ENCODE measurements at regions not wholly inside any gene's neighbourhood (a gene's known extent, or its start where the extent isn't known, plus 50 kb on each side); places are given as distances from the start of the nearest gene placed in this dataset.

DNA sequence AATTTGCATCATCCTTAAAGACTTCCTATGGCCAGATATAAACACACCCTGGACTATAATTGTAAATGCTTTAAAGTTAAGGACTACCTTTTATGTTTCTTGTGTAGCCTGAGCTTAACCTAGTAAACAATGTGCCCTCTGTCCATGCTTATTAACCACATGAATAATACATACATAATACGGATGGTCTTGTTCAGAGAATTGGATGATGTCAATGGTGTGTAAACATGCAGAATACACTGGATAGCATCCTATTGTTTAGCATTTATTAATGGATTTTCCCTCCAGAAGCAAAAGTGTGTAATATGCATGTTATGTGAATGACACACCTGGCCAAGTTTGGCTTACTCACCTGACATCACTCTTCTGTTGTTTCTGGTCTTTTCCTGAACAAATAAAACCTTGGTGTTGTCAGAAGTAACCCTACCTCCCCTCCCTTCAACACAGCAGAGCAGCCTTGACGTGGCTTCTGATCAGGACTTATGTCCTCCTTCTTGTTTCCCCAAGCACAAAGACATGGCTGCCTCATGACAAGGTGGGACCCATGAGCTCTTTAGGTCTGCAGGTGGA, 517.9 kb downstream of the MTRR start:
- no peaks in the 10 kb centered on the region for H3K27me3 ChIP-seq (ENCODE audit: control insufficient read depth in 3 of 3, insufficient read depth in 3 of 3, low read length in 3 of 3)
- no peak overlapping the region for H3K27ac ChIP-seq (ENCODE audit: low read depth, low read length)
- peaks cover 0 to 3% (median 0%) of the 10 kb centered on the region in 3 donors for H3K9me3 ChIP-seq (ENCODE audit: control insufficient read depth in 3 of 3, low read length in 3 of 3)
- no peak overlapping the region for H3K9ac ChIP-seq (ENCODE audit: low read depth in 1 of 3, low read length in 3 of 3)
- H3K36me3 ChIP-seq (ENCODE audit: control insufficient read depth in 3 of 3, insufficient read depth in 3 of 3, low read length in 3 of 3), result no peaks in the 10 kb centered on the region
- H3K4me3 ChIP-seq (ENCODE audit: low read length in 3 of 3), result no peak overlapping the region
- H3K4me1 ChIP-seq (ENCODE audit: control insufficient read depth in 3 of 3, insufficient read depth in 3 of 3, low read length in 3 of 3), result no peaks in the 10 kb centered on the region

DNA sequence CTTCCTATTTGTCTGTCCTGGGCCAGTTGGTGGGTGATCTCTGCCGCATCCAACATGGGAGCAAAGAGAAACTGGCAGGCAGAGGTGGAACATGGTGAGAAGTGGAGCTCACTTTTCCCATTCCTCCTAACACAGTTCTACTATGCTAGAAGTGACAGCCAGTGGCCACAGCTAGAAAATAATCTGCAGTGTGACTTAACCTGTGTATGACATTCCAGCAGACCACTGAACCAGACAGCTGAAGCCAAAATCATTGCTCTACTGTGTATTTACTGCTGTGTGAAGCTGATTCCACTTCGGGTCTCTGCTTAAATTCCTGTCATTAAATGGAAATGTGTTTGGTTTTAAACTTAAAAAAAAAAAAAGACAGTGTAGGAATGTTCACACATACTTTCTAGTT, 523.0 kb downstream of the MTRR start:
- Histone ChIP-seq H3K4me3 (ENCODE audit: low read length in 3 of 3) (no peak overlapping the region), H3K27me3 (ENCODE audit: control insufficient read depth in 3 of 3, insufficient read depth in 3 of 3, low read length in 3 of 3) (no peaks in the 10 kb centered on the region), H3K36me3 (ENCODE audit: control insufficient read depth in 3 of 3, insufficient read depth in 3 of 3, low read length in 3 of 3) (no peaks in the 10 kb centered on the region), H3K9ac (ENCODE audit: low read depth in 1 of 3, low read length in 3 of 3) (no peak overlapping the region), H3K4me1 (ENCODE audit: control insufficient read depth in 3 of 3, insufficient read depth in 3 of 3, low read length in 3 of 3) (no peaks in the 10 kb centered on the region), H3K9me3 (ENCODE audit: control insufficient read depth in 3 of 3, low read length in 3 of 3) (no peaks in the 10 kb centered on the region), H3K27ac (ENCODE audit: low read depth, low read length) (no peak overlapping the region)

DNA sequence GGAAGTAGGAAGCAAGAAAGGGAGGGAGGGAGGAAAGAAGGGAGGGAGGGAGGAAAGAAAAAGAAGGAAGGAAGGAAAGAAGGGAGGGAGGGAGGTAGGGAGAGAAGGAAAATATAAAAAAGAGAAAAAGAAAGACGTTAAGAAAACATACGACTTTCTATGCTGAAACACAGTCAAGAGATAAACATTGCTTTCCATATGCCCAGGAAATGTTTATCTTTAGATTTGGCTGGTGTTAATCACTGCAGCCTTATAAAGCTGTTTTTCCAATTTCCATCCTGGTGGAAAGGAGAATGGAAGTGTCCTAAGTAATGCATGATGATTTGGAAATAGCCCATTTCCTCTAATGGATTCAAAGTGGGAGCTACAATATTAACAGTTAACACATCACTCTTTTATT, 524.3 kb downstream of the MTRR start:
- no peaks in the 10 kb centered on the region for H3K9me3 ChIP-seq (ENCODE audit: control insufficient read depth in 3 of 3, low read length in 3 of 3)
- H3K4me1 ChIP-seq (ENCODE audit: control insufficient read depth in 3 of 3, insufficient read depth in 3 of 3, low read length in 3 of 3), result no peaks in the 10 kb centered on the region
- no peak overlapping the region for H3K4me3 ChIP-seq (ENCODE audit: low read length in 3 of 3)
- H3K27me3 ChIP-seq (ENCODE audit: control insufficient read depth in 3 of 3, insufficient read depth in 3 of 3, low read length in 3 of 3), result no peaks in the 10 kb centered on the region
- no peaks in the 10 kb centered on the region for H3K36me3 ChIP-seq (ENCODE audit: control insufficient read depth in 3 of 3, insufficient read depth in 3 of 3, low read length in 3 of 3)
- H3K27ac ChIP-seq (ENCODE audit: low read depth, low read length), result no peak overlapping the region
- H3K9ac ChIP-seq (ENCODE audit: low read depth in 1 of 3, low read length in 3 of 3), result no peak overlapping the region

DNA sequence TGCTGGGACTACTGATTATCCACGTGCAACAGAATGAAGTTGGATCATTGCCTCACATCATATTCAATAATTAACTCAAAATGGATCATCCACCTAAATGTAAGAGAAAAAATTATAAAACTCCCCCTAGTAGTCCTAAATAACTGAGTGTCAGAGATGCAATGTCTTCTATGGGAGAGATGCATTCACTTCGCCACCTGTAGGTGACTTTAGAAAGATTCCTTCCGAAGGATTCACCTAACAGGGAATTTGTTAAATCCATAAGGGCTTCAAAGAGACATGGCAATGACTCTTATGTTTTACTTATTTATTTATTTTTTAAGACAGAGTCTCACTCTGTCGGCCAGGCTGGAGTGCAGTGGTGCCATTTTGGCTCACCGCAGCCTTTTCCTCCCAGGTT, 526.0 kb downstream of the MTRR start:
- Histone ChIP-seq H3K36me3 (ENCODE audit: control insufficient read depth in 3 of 3, insufficient read depth in 3 of 3, low read length in 3 of 3) (no peaks in the 10 kb centered on the region), H3K27me3 (ENCODE audit: control insufficient read depth in 3 of 3, insufficient read depth in 3 of 3, low read length in 3 of 3) (no peaks in the 10 kb centered on the region)

DNA sequence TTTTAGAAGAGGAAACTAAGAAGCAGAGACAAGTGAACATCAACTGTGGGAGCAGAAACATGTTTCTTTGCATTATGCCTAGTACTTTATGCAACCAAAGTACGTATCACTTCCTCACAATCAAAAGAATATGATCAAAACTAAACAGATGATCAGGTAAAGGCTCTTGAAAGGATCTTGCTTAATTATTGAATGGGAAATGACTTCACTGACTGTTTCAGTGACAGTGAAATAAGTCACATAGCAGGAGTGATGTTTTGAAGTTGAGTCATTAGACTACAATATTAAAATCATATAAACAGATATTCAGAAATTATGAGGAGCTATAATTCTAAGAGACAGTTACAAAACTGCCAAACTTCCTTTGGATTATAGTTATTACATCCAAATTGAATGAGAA, 527.3 kb downstream of the MTRR start:
- Histone ChIP-seq H3K9ac (ENCODE audit: low read depth in 1 of 3, low read length in 3 of 3) (no peak overlapping the region), H3K4me3 (ENCODE audit: low read length in 3 of 3) (no peak overlapping the region), H3K27me3 (ENCODE audit: control insufficient read depth in 3 of 3, insufficient read depth in 3 of 3, low read length in 3 of 3) (no peaks in the 10 kb centered on the region), H3K27ac (ENCODE audit: low read depth, low read length) (no peak overlapping the region), H3K4me1 (ENCODE audit: control insufficient read depth in 3 of 3, insufficient read depth in 3 of 3, low read length in 3 of 3) (no peaks in the 10 kb centered on the region), H3K9me3 (ENCODE audit: control insufficient read depth in 3 of 3, low read length in 3 of 3) (no peaks in the 10 kb centered on the region), H3K36me3 (ENCODE audit: control insufficient read depth in 3 of 3, insufficient read depth in 3 of 3, low read length in 3 of 3) (no peaks in the 10 kb centered on the region)

More for the DNA sequence above, 526.0 kb downstream of the MTRR start:
- Histone ChIP-seq H3K27ac (ENCODE audit: low read depth, low read length) (no peak overlapping the region), H3K9me3 (ENCODE audit: control insufficient read depth in 3 of 3, low read length in 3 of 3) (no peaks in the 10 kb centered on the region), H3K4me1 (ENCODE audit: control insufficient read depth in 3 of 3, insufficient read depth in 3 of 3, low read length in 3 of 3) (no peaks in the 10 kb centered on the region), H3K9ac (ENCODE audit: low read depth in 1 of 3, low read length in 3 of 3) (no peak overlapping the region), H3K4me3 (ENCODE audit: low read length in 3 of 3) (no peak overlapping the region)

DNA sequence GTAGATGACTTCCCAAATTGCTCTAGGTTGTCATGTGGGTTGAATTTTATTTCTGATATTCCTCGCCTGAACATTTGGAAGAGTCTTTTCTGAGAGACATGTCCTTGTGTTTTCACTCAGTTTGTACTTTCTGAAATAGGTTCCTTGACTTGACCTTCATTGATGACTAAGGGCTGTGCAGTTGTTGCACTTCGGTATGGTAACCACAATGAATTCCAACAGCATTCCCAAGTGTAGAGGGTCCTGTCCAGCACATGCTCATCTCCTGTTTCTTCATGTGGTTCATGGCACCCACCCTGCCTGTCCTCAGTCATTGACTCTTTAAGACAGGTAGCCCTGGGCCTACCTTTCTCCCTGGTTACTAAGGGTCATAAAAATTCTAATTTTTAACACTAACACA, 527.8 kb downstream of the MTRR start:
- Histone ChIP-seq H3K4me3 (ENCODE audit: low read length in 3 of 3) (no peak overlapping the region), H3K9me3 (ENCODE audit: control insufficient read depth in 3 of 3, low read length in 3 of 3) (no peaks in the 10 kb centered on the region), H3K9ac (ENCODE audit: low read depth in 1 of 3, low read length in 3 of 3) (no peak overlapping the region), H3K27me3 (ENCODE audit: control insufficient read depth in 3 of 3, insufficient read depth in 3 of 3, low read length in 3 of 3) (no peaks in the 10 kb centered on the region), H3K36me3 (ENCODE audit: control insufficient read depth in 3 of 3, insufficient read depth in 3 of 3, low read length in 3 of 3) (no peaks in the 10 kb centered on the region), H3K4me1 (ENCODE audit: control insufficient read depth in 3 of 3, insufficient read depth in 3 of 3, low read length in 3 of 3) (no peaks in the 10 kb centered on the region), H3K27ac (ENCODE audit: low read depth, low read length) (no peak overlapping the region)

DNA sequence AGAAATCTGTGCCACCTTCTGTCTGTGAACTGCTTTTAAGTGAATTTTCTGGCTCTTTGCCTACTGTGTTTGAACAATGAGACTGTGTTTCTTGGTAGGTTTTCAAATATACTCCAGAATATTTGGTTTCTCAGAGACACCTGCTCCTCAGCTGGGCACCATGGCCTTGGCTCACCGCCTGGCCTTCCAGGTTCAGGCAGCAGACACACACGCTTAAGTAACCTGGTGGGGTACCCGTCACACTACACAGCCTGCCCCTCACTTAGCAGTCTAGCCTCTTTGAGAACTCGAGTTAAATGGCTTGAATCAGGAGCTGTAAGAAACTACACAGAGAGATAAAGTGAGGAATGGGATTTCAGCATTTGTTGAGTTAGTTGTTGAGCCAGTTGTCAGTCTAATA, 530.5 kb downstream of the MTRR start:
- Histone ChIP-seq H3K4me1 (ENCODE audit: control insufficient read depth in 3 of 3, insufficient read depth in 3 of 3, low read length in 3 of 3) (no peaks in the 10 kb centered on the region), H3K36me3 (ENCODE audit: control insufficient read depth in 3 of 3, insufficient read depth in 3 of 3, low read length in 3 of 3) (no peaks in the 10 kb centered on the region), H3K9ac (ENCODE audit: low read depth in 1 of 3, low read length in 3 of 3) (no peak overlapping the region), H3K27ac (ENCODE audit: low read depth, low read length) (no peak overlapping the region), H3K9me3 (ENCODE audit: control insufficient read depth in 3 of 3, low read length in 3 of 3) (peaks cover 0 to 3% (median 0%) of the 10 kb centered on the region in 3 donors), H3K27me3 (ENCODE audit: control insufficient read depth in 3 of 3, insufficient read depth in 3 of 3, low read length in 3 of 3) (no peaks in the 10 kb centered on the region), H3K4me3 (ENCODE audit: low read length in 3 of 3) (no peak overlapping the region)

DNA sequence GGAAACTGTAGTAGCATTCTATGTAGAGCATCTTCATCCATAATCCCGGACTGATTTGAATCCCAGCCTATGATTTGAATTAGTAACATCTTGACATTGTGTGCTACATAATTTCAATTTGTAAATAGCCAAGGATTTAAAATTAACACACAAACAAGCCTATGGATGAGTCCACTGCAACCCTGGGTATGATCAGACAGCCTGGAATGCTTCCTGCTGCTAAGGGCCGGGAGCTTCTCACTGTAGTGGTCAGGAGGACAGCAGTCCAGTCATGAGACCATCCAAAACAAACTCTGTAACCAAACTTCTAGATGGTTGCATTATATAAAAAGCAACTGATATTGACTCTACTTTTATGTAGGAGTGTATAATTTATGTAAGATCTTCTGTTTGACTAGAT, 539.3 kb downstream of the MTRR start:
- Histone ChIP-seq H3K9me3 (ENCODE audit: control insufficient read depth in 3 of 3, low read length in 3 of 3) (peaks cover 0 to 3% (median 0%) of the 10 kb centered on the region in 3 donors), H3K4me1 (ENCODE audit: control insufficient read depth in 3 of 3, insufficient read depth in 3 of 3, low read length in 3 of 3) (no peaks in the 10 kb centered on the region), H3K27ac (ENCODE audit: low read depth, low read length) (no peak overlapping the region), H3K4me3 (ENCODE audit: low read length in 3 of 3) (no peak overlapping the region), H3K36me3 (ENCODE audit: control insufficient read depth in 3 of 3, insufficient read depth in 3 of 3, low read length in 3 of 3) (no peaks in the 10 kb centered on the region), H3K9ac (ENCODE audit: low read depth in 1 of 3, low read length in 3 of 3) (no peak overlapping the region), H3K27me3 (ENCODE audit: control insufficient read depth in 3 of 3, insufficient read depth in 3 of 3, low read length in 3 of 3) (no peaks in the 10 kb centered on the region)

DNA sequence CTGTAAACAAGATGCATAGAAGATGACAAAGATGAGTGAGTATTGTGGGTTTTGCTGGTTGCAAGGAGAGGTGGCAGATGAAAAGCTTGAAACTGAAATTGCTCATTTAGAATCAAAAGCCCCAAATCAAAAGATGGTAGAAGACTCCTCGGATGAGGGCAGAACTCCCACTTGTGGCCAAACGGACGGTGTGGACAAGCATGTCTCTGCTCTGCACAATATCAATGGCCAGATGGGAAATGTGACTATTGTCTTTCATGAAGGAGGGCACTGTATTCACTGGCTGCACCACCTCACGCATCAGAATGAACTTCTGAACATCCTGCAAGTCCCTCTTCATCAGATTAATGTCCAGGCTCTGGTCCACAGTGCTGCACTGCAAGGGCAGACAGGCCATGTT, 541.7 kb downstream of the MTRR start:
- Histone ChIP-seq H3K36me3 (ENCODE audit: control insufficient read depth in 3 of 3, insufficient read depth in 3 of 3, low read length in 3 of 3) (no peaks in the 10 kb centered on the region), H3K27me3 (ENCODE audit: control insufficient read depth in 3 of 3, insufficient read depth in 3 of 3, low read length in 3 of 3) (no peaks in the 10 kb centered on the region), H3K4me1 (ENCODE audit: control insufficient read depth in 3 of 3, insufficient read depth in 3 of 3, low read length in 3 of 3) (no peaks in the 10 kb centered on the region), H3K9me3 (ENCODE audit: control insufficient read depth in 3 of 3, low read length in 3 of 3) (no peaks in the 10 kb centered on the region), H3K27ac (ENCODE audit: low read depth, low read length) (no peak overlapping the region), H3K9ac (ENCODE audit: low read depth in 1 of 3, low read length in 3 of 3) (no peak overlapping the region), H3K4me3 (ENCODE audit: low read length in 3 of 3) (no peak overlapping the region)

DNA sequence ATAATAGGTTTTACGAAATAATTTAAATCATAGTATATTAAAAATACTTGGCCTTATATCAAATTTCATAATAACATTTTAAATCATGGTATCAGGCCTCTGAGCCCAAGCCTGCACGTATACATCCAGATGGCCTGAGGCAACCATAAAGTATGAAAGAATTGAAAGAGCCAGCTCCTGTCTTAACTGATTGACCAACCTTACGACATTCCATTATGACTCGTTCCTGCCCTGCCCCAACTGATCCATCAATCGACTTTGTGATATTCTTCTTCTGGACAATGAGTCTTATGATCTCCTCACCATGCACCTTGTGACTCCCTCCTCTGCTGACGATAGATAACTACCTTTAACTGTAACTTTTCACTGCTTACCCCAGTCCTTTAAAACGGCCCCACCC, 545.0 kb downstream of the MTRR start:
- Histone ChIP-seq H3K4me1 (ENCODE audit: control insufficient read depth in 3 of 3, insufficient read depth in 3 of 3, low read length in 3 of 3) (no peaks in the 10 kb centered on the region), H3K27ac (ENCODE audit: low read depth, low read length) (no peak overlapping the region), H3K27me3 (ENCODE audit: control insufficient read depth in 3 of 3, insufficient read depth in 3 of 3, low read length in 3 of 3) (no peaks in the 10 kb centered on the region), H3K4me3 (ENCODE audit: low read length in 3 of 3) (no peak overlapping the region), H3K36me3 (ENCODE audit: control insufficient read depth in 3 of 3, insufficient read depth in 3 of 3, low read length in 3 of 3) (no peaks in the 10 kb centered on the region), H3K9me3 (ENCODE audit: control insufficient read depth in 3 of 3, low read length in 3 of 3) (no peaks in the 10 kb centered on the region), H3K9ac (ENCODE audit: low read depth in 1 of 3, low read length in 3 of 3) (no peak overlapping the region)

Measured in skeletal muscle tissue (tissue), 3 donors.